Spleen (tissue), 11 donors: ENCODE measurements at regions not wholly inside any gene's neighbourhood (a gene's known extent, or its start where the extent isn't known, plus 50 kb on each side); places are given as distances from the start of the nearest gene placed in this dataset.

Source experiments
- DNase-seq: peaks from one replicate; pipeline ENCODE4 v3.0.0-alpha.2; 2020
- H3K27ac ChIP-seq, 8 donors: fragments of 200-600 bp; sonication (generic) in 7 of 8; 1 replicate in 4 of 8; 2 replicates in 4 of 8; pipeline versions ENCODE4 v1.5.0 to v1.8.0; 2016 to 2021; ENCODE audit warnings: inconsistent platforms in 4 of 8, mild to moderate bottlenecking in 4 of 8, moderate library complexity in 1 of 8
- H3K27me3 ChIP-seq, 7 donors: fragments of 200-600 bp; sonication (generic) in 6 of 7; replicated peaks in 1 of 7; 1 replicate in 4 of 7; 2 replicates in 3 of 7; pipeline versions ENCODE4 v1.5.0 to v1.8.0; 2016 to 2021; ENCODE audit warnings: inconsistent platforms in 3 of 7, mild to moderate bottlenecking in 1 of 7
- H3K36me3 ChIP-seq, 6 donors: fragments of 200-600 bp; sonication (generic) in 5 of 6; 1 replicate in 4 of 6; 2 replicates in 2 of 6; pipeline versions ENCODE4 v1.5.0 to v1.8.0; 2016 to 2021; ENCODE audit warnings: inconsistent platforms in 2 of 6
- H3K4me1 ChIP-seq, 6 donors: fragments of 200-600 bp; sonication (generic) in 5 of 6; 1 replicate in 3 of 6; 2 replicates in 3 of 6; pipeline versions ENCODE4 v1.5.0 to v1.8.0; 2016 to 2021; ENCODE audit warnings: inconsistent platforms in 3 of 6
- H3K4me3 ChIP-seq, 8 donors: fragments of 200-600 bp; sonication (generic) in 7 of 8; 1 replicate in 4 of 8; 2 replicates in 4 of 8; pipeline versions ENCODE4 v1.5.0 to v1.8.0; 2016 to 2021; ENCODE audit warnings: inconsistent platforms in 4 of 8, mild to moderate bottlenecking in 4 of 8, moderate library complexity in 2 of 8
- H3K9me3 ChIP-seq, 8 donors: fragments of 200-600 bp; sonication (generic) in 7 of 8; 1 replicate in 4 of 8; 2 replicates in 4 of 8; pipeline versions ENCODE4 v1.5.0 to v1.8.0; 2016 to 2021; ENCODE audit warnings: inconsistent platforms in 4 of 8
- CTCF ChIP-seq, 11 experiments: fragments of 200-600 bp in 7 of 11; fragments of 450-650 bp in 4 of 11; sonication (generic) in 4 of 11; IDR thresholded peaks in 8 of 11; conservative IDR thresholded peaks in 3 of 11; 1 replicate in 7 of 11; 2 replicates in 4 of 11; pipeline versions ENCODE4 v1.4.0 to v1.8.0; 2016 to 2021; ENCODE audit warnings: antibody characterized with exemption in 11 of 11, inconsistent platforms in 4 of 11, mild to moderate bottlenecking in 1 of 11
- POLR2A ChIP-seq, 3 donors: fragments of 450-650 bp; IDR thresholded peaks; one replicate each; pipeline ENCODE4 v1.5.1; 2017; ENCODE audit warnings: antibody characterized with exemption in 3 of 3, mild to moderate bottlenecking in 1 of 3
- POLR2AphosphoS5 ChIP-seq, 3 donors: sonication (generic); formaldehyde crosslinking; IDR thresholded peaks; one replicate each; pipeline ENCODE4 v1.5.1; 2017; ENCODE audit warnings: antibody characterized with exemption in 3 of 3
- WGBS, 5 donors: extraction: QIAGEN DNeasy Blood & Tissue Kit in 3 of 5; methylation state at CpG; one replicate each; pipeline versions ENCODE4 v1.1.5 to v1.1.7; 2013 to 2018; 5-methylcytosine and 5-hydroxymethylcytosine counted together
- intact Hi-C: fragments of 100-400 bp; cut with DNase I; formaldehyde crosslinking; loops from one replicate; pipeline ENCODE4 v1.15.0; 2023; ENCODE audit warnings: low total_unique reads
- donor health status: healthy with polysubstance abuse.
- donor health status: DM: no; HTN: no; CAD: no; lungs with moderate emphysema.
- donor health status: DM: no; HTN: no; CAD: no.
- donor health status: Bipolar disorder and iron deficiency.
- donor health status: healthy.
- donor health status: DM: no; HTN: no; CAD: no.
- donor health status: DM: yes; HTN: yes; CAD: no.

DNA sequence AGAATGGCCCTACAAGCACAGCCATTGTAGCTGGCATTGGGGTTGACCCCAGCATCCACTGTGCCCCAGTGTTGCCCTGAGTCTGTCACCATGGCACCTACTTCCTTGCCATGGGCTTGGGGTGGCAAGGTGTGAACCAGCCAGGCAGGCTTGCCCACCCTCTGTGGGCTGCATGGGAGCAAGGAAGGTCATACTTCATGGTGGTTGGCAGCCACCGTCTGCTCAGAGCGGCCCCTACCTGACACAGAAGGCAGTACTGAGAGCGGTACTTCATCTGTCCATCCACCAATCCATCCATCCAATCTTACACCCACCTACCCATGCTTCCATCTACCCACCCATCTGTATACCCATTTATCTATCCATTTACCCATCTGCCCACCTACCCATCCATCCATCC is 160.1 kb downstream of the KIF26A start:
- Histone ChIP-seq H3K27me3 (peaks cover 0 to 28% (median 3%) of the 10 kb centered on the region in 7 donors), H3K36me3 (no peaks in the 10 kb centered on the region), H3K27ac (no peak overlapping the region), H3K4me3 (no peak overlapping the region), H3K4me1 (peaks cover 0 to 44% (median 11%) of the 10 kb centered on the region in 6 donors), H3K9me3 (no peaks in the 10 kb centered on the region)
- DNase-seq, result no peak
- WGBS, 5 donors, result 95 to 97% (median 97%) methylated on average over 3 of the region's 3 CpGs
- TF ChIP-seq POLR2AphosphoS5 (IDR thresholded peaks at IDR 0.05), result no peak
- TF ChIP-seq CTCF (IDR thresholded peaks at IDR 0.05 in 8 of 11, conservative IDR thresholded peaks at IDR 0.05 in 3 of 11), result no peak
- no peak for TF ChIP-seq POLR2A (IDR thresholded peaks at IDR 0.05)
- intact Hi-C loops, result no loop called here

GRCh38 chr14:104299993-104300761 is 161.8 kb downstream of the KIF26A start:
- Histone ChIP-seq H3K27me3 (peaks cover 0 to 21% (median 0%) of the 10 kb centered on the region in 7 donors), H3K4me3 (no peak overlapping the region), H3K4me1 (peaks cover 0 to 26% (median 7%) of the 10 kb centered on the region in 6 donors), H3K36me3 (no peaks in the 10 kb centered on the region), H3K9me3 (no peaks in the 10 kb centered on the region), H3K27ac (peak overlapping the region in 1 of 8 donors; percentile 2)
- WGBS, 5 donors, result 65 to 77% (median 73%) methylated on average over 23 to 28 of the region's 28 CpGs
- intact Hi-C loops, result no loop called here
- TF ChIP-seq POLR2AphosphoS5 (IDR thresholded peaks at IDR 0.05), result peak in 2 of 3 donors; percentile 21 to 23
- TF ChIP-seq POLR2A (IDR thresholded peaks at IDR 0.05), result no peak
- DNase-seq, result no peak

DNA sequence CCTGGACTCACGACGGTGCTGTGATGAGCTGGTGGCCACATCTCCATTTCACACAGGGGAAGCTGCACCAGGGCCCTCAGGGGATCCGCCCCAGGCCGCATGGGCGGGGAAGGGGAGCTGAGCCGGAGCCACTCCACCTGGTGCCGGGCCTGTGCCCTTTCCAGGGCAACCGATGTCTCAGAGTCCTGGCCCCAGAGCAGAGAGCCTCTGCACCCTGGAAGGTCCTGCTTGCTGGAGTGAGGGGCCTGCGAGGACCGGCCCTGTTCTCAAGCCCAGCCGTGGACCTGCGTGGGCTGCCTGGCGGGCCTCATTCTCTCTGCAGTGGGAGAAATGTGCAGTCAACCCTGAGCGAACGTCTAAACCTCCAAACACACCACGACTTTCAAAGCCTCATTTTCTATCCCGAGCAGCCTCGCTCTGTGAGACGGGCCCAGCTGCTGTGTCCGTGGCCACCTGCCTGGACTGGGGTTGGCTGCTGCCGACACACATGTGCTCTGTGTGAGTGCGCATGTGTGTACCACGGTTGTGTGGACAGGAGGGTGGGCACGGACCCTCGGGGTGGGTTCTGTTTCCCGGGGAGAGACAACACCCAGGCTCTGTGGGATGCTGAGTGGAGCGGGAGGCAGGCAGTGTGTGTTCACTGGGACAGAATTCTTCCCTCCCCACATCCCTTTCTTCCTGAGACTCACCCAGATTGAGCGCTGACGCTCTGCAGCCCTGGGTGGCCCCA is 163.5 kb downstream of the KIF26A start:
- no peak overlapping the region for H3K4me3 ChIP-seq
- TF ChIP-seq POLR2AphosphoS5 (IDR thresholded peaks at IDR 0.05), result no peak
- no peak for TF ChIP-seq CTCF (IDR thresholded peaks at IDR 0.05 in 8 of 11, conservative IDR thresholded peaks at IDR 0.05 in 3 of 11)
- no peak for TF ChIP-seq POLR2A (IDR thresholded peaks at IDR 0.05)
- no peaks in the 10 kb centered on the region for H3K9me3 ChIP-seq
- peaks cover 0 to 21% (median 0%) of the 10 kb centered on the region in 7 donors for H3K27me3 ChIP-seq
- WGBS, 5 donors, result 76 to 92% (median 85%) methylated on average over 18 to 29 of the region's 29 CpGs
- intact Hi-C loops, result no loop called here
- H3K4me1 ChIP-seq, result peaks cover 0 to 9% (median under 1%) of the 10 kb centered on the region in 6 donors
- H3K36me3 ChIP-seq, result no peaks in the 10 kb centered on the region
- no peak overlapping the region for H3K27ac ChIP-seq
- no peak for DNase-seq

DNA sequence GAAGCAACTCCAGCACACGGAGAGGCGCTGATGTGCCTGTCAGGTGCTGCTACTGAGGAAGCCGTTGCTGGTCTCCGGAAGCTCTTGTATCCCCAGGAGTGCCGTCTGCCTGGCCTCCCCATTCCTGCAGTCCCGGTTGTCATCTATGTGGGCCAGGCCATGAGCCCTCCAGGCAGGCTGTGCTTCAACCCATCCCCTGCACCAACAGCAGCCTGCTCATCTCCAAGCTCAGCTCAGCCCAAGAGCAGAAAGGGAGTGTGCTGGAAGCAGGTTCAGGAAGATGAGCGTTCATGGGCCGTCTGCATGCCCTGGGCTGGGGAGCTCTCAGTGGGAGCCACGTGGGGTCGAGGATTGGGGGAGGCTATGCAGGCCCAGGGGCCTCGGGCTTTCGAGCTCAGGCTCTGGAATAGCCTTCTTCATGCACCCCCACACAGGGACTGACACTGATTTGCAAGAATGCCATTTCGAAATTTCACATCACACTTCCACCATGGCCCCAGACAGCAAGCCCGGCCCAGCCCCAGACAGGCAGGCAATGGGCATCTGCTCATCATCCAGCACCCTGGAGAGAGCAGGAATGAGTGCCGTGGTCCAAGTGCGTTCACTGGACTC is 164.5 kb downstream of the KIF26A start:
- intact Hi-C loops, result no loop called here
- 78 to 97% (median 81%) methylated on average over 11 to 16 of the region's 16 CpGs for WGBS, 5 donors

More for the DNA sequence above, 164.5 kb downstream of the KIF26A start:
- peaks cover 0 to 5% (median 0%) of the 10 kb centered on the region in 6 donors for H3K4me1 ChIP-seq
- no peak for TF ChIP-seq CTCF (IDR thresholded peaks at IDR 0.05 in 8 of 11, conservative IDR thresholded peaks at IDR 0.05 in 3 of 11)
- no peaks in the 10 kb centered on the region for H3K36me3 ChIP-seq
- H3K4me3 ChIP-seq, result no peak overlapping the region
- no peaks in the 10 kb centered on the region for H3K9me3 ChIP-seq
- H3K27ac ChIP-seq, result no peak overlapping the region
- no peak for DNase-seq
- H3K27me3 ChIP-seq, result peaks cover 0 to 29% (median 0%) of the 10 kb centered on the region in 7 donors
